B cell (primary cell): ENCODE measurements at regions not wholly inside any gene's neighbourhood (a gene's known extent, or its start where the extent isn't known, plus 50 kb on each side); places are given as distances from the start of the nearest gene placed in this dataset.

Experiments used
- ATAC-seq: fragments of 200-7000 bp; cut with Tn5 transposase; one replicate; pipeline ENCODE4 v1.10.0; 2021; ENCODE audit warnings: low read depth, mild to moderate bottlenecking, moderate number of reproducible peaks, moderate library complexity
- CTCF ChIA-PET: fragments of 350-600 bp; sonication (Branson Sonifier 250); formaldehyde crosslinking; loops from one replicate; lab custom pipeline; 2021; ENCODE audit warnings: antibody characterized with exemption, inconsistent platforms; lab: Charles Lee
- POLR2A ChIA-PET: fragments of 350-600 bp; sonication (Branson Sonifier 250); formaldehyde crosslinking; loops from one replicate; lab custom pipeline; 2021; ENCODE audit warnings: antibody characterized with exemption; lab: Charles Lee
- DNase-seq: peaks from one replicate; pipeline ENCODE4 v3.0.0; 2013
- H2AFZ ChIP-seq: 2 replicates; pipeline ENCODE4 v1.6.1; 2012; ENCODE audit warnings: mild to moderate bottlenecking, low read depth, low read length; ENCODE audit not compliant: insufficient read depth, poor library complexity, severe bottlenecking
- H3K27ac ChIP-seq, 2 donors: 1 replicate in 1 of 2; 2 replicates in 1 of 2; pipeline ENCODE4 v1.5.1; 2012 to 2013; ENCODE audit warnings: low read length in 2 of 2, mild to moderate bottlenecking in 2 of 2, moderate library complexity in 1 of 2
- H3K27me3 ChIP-seq, 4 experiments: fragments of 200-600 bp in 1 of 4; sonication (generic) in 1 of 4; replicated peaks in 1 of 4; 1 replicate in 2 of 4; 2 replicates in 2 of 4; pipeline versions ENCODE4 v1.6.1 to v1.7.0; 2013 to 2016; ENCODE audit warnings: low read length in 3 of 4, mild to moderate bottlenecking in 2 of 4, mixed read lengths in 1 of 4, moderate library complexity in 1 of 4; ENCODE audit not compliant: insufficient read depth in 4 of 4, control insufficient read depth in 3 of 4; ENCODE audit errors: control extremely low read depth in 1 of 4
- H3K36me3 ChIP-seq, 2 experiments: replicated peaks in 1 of 2; 1 replicate in 1 of 2; 2 replicates in 1 of 2; pipeline versions ENCODE4 v1.6.1 to v1.7.1; 2013; ENCODE audit warnings: low read length in 1 of 2; ENCODE audit not compliant: insufficient read depth in 2 of 2, control insufficient read depth in 1 of 2; ENCODE audit errors: control extremely low read depth in 1 of 2, extremely low read depth in 1 of 2
- H3K4me1 ChIP-seq, 2 donors: fragments of 200-600 bp in 1 of 2; sonication (generic) in 1 of 2; 1 replicate in 1 of 2; 2 replicates in 1 of 2; pipeline versions ENCODE4 v1.5.1 to v1.6.1; 2013 to 2017; ENCODE audit warnings: low read length in 2 of 2; ENCODE audit not compliant: control insufficient read depth in 2 of 2, insufficient read depth in 2 of 2
- H3K4me2 ChIP-seq: replicated peaks from 2 replicates; pipeline ENCODE3; 2012; ENCODE audit warnings: mild to moderate bottlenecking, low read depth, low read length; ENCODE audit not compliant: poor library complexity, severe bottlenecking
- H3K4me3 ChIP-seq, 5 experiments: fragments of 200-600 bp in 1 of 5; sonication (generic) in 1 of 5; 1 replicate in 3 of 5; 2 replicates in 2 of 5; pipeline versions ENCODE4 v1.5.1 to v1.7.0; 2011 to 2016; ENCODE audit warnings: low read length in 4 of 5, mild to moderate bottlenecking in 4 of 5, low read depth in 2 of 5, control low read depth in 1 of 5, moderate library complexity in 1 of 5; ENCODE audit not compliant: insufficient read depth in 1 of 5; ENCODE audit errors: control extremely low read depth in 1 of 5, extremely low read depth in 1 of 5
- H3K79me2 ChIP-seq: fragments of 200-600 bp; sonication (generic); one replicate; pipeline ENCODE4 v1.6.0; 2016; ENCODE audit warnings: low read length; ENCODE audit not compliant: control insufficient read depth, insufficient read depth
- H3K9ac ChIP-seq: fragments of 200-600 bp; sonication (generic); 2 replicates; pipeline ENCODE4 v1.6.1; 2017; ENCODE audit warnings: mild to moderate bottlenecking, low read length, moderate library complexity
- H3K9me3 ChIP-seq, 3 donors: one replicate each; pipeline versions ENCODE4 v1.6.1 to v1.7.1; 2013; ENCODE audit warnings: low read length in 2 of 3; ENCODE audit not compliant: control insufficient read depth in 2 of 3, insufficient read depth in 1 of 3; ENCODE audit errors: control extremely low read depth in 1 of 3
- H4K20me1 ChIP-seq: 2 replicates; pipeline ENCODE4 v1.6.0; 2012; ENCODE audit warnings: mild to moderate bottlenecking, low read length; ENCODE audit not compliant: insufficient read depth, control insufficient read depth, poor library complexity, severe bottlenecking
- H3K27ac Mint-ChIP-seq: one replicate; pipeline ENCODE4 v1.8.0; 2021; ENCODE audit warnings: mixed read lengths
- H3K27me3 Mint-ChIP-seq: one replicate; pipeline ENCODE4 v1.8.0; 2021; ENCODE audit warnings: mixed read lengths
- H3K4me1 Mint-ChIP-seq: one replicate; pipeline ENCODE4 v1.8.0; 2021; ENCODE audit warnings: mixed read lengths
- H3K4me3 Mint-ChIP-seq: one replicate; pipeline ENCODE4 v1.8.0; 2021; ENCODE audit warnings: mixed read lengths
- H3K9me3 Mint-ChIP-seq: one replicate; pipeline ENCODE4 v1.8.0; 2022; ENCODE audit warnings: mixed read lengths; ENCODE audit not compliant: insufficient read depth
- EZH2 ChIP-seq: IDR thresholded peaks from 2 replicates; pipeline ENCODE4 v1.6.1; 2012; ENCODE audit warnings: borderline replicate concordance, low read depth, mild to moderate bottlenecking, moderate library complexity, low read length; ENCODE audit not compliant: insufficient read depth, poor library complexity, severe bottlenecking
- WGBS: methylation state at CpG from one replicate; pipeline ENCODE4 v1.1.5; 2013; ENCODE audit warnings: missing lambda C conversion rate; ENCODE audit not compliant: insufficient coverage; 5-methylcytosine and 5-hydroxymethylcytosine counted together
- intact Hi-C: fragments of 100-400 bp; cut with micrococcal nuclease; formaldehyde crosslinking; loops from one replicate; pipeline ENCODE4 v1.10.0; 2022
- TF ChIP-seq, protein P1 (sequence below): fragments of 200-600 bp; IDR thresholded peaks from one replicate; pipeline ENCODE4 v1.8.0; 2022; ENCODE audit warnings: antibody characterized with exemption, mild to moderate bottlenecking

DNA sequence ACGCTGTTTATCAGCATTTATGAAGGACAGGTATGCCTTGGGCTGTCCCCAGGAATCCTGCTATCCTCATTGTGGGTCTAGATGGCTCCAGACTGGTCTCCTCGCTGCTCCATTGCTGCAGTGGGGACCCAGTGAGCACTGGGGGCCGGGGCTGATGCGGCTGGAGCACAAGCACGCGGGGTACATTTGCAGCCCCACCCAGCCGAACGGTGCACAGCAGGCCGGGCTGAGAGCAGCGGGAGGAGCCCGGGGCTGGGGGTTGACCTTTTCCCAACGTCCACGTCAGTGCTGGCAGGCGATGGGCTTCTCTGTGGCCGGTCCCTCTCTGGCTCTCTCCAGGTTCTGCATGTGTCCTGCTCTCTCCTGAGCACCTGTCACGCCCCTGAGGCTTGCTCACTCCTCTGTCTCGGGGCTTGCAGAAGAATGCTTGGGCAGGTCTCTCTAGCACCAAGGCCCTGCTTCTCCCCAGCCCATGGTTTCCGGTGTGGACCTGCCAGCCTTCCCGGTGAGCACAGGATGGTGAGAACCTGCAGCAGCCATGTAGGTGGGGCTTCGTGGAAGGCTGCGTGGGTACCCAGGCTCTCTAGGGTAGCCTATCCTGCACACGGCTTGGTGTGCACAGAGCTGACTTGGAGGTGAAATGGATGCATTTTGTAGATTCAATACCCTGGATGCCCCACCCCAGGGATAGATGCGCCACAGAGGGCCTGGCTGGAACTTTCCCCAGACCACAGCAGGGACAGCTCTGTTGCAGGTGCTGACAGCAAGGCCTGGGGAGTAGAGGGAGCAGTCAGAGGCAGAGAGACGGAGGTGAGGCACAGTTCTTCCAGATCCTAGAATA, 89.1 kb upstream of the ADRA2C start:
- Histone ChIP-seq H3K4me2 (no peak overlapping the region), H4K20me1 (no peaks in the 10 kb centered on the region), H3K9me3 (peaks cover 0 to 21% (median 0%) of the 10 kb centered on the region in 3 donors), H3K79me2 (no peaks in the 10 kb centered on the region), H3K27me3 (peaks cover 0 to 8% (median 0%) of the 10 kb centered on the region in 4 experiments), H2AFZ (no peak overlapping the region), H3K36me3 (no peaks in the 10 kb centered on the region), H3K9ac (no peak overlapping the region), H3K4me3 (no peak overlapping the region), H3K4me1 (no peaks in the 10 kb centered on the region), H3K27ac (no peak overlapping the region)
- ChIA-PET CTCF (no interaction called here), POLR2A (no interaction called here)
- Mint-ChIP-seq H3K4me3 (no peak overlapping the region), H3K4me1 (no peaks in the 10 kb centered on the region), H3K27ac (no peak overlapping the region), H3K27me3 (peaks cover 12% of the 10 kb centered on the region), H3K9me3 (peaks cover 3% of the 10 kb centered on the region)
- TF ChIP-seq EZH2 = no peak
- TF ChIP-seq, protein P1, sequence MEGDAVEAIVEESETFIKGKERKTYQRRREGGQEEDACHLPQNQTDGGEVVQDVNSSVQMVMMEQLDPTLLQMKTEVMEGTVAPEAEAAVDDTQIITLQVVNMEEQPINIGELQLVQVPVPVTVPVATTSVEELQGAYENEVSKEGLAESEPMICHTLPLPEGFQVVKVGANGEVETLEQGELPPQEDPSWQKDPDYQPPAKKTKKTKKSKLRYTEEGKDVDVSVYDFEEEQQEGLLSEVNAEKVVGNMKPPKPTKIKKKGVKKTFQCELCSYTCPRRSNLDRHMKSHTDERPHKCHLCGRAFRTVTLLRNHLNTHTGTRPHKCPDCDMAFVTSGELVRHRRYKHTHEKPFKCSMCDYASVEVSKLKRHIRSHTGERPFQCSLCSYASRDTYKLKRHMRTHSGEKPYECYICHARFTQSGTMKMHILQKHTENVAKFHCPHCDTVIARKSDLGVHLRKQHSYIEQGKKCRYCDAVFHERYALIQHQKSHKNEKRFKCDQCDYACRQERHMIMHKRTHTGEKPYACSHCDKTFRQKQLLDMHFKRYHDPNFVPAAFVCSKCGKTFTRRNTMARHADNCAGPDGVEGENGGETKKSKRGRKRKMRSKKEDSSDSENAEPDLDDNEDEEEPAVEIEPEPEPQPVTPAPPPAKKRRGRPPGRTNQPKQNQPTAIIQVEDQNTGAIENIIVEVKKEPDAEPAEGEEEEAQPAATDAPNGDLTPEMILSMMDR = no peak
- DNase-seq (no peak), ATAC-seq (no peak)
- intact Hi-C loops = no loop called here
- WGBS = 83% methylated on average over 24 of the region's 24 CpGs

GRCh38 chr4:3676196-3676595, 90.0 kb upstream of the ADRA2C start:
- intact Hi-C loops = no loop called here

More at GRCh38 chr4:3676196-3676595, 90.0 kb upstream of the ADRA2C start:
- Histone ChIP-seq H3K27me3 (peaks cover 0 to 8% (median 0%) of the 10 kb centered on the region in 4 experiments), H3K4me3 (no peak overlapping the region), H3K27ac (no peak overlapping the region), H2AFZ (no peak overlapping the region), H3K9ac (no peak overlapping the region), H3K36me3 (no peaks in the 10 kb centered on the region), H3K4me2 (no peak overlapping the region), H3K9me3 (peaks cover 0 to 23% (median 0%) of the 10 kb centered on the region in 3 donors), H3K79me2 (no peaks in the 10 kb centered on the region), H4K20me1 (no peaks in the 10 kb centered on the region), H3K4me1 (no peaks in the 10 kb centered on the region)
- ATAC-seq (no peak), DNase-seq (no peak)
- H3K4me3 Mint-ChIP-seq = no peak overlapping the region
- ChIA-PET CTCF (no interaction called here), POLR2A (no interaction called here)
- peaks cover 3% of the 10 kb centered on the region for H3K9me3 Mint-ChIP-seq
- TF ChIP-seq, protein P1 = no peak
- TF ChIP-seq EZH2 = no peak
- H3K27me3 Mint-ChIP-seq = peaks cover 12% of the 10 kb centered on the region
- H3K4me1 Mint-ChIP-seq = no peaks in the 10 kb centered on the region
- H3K27ac Mint-ChIP-seq = no peak overlapping the region
- 91% methylated on average over 7 of the region's 7 CpGs for WGBS
